ENCODE measurements at regions not wholly inside any gene's neighbourhood (a gene's known extent, or its start where the extent isn't known, plus 50 kb on each side); places are given as distances from the start of the nearest gene placed in this dataset.

DNA sequence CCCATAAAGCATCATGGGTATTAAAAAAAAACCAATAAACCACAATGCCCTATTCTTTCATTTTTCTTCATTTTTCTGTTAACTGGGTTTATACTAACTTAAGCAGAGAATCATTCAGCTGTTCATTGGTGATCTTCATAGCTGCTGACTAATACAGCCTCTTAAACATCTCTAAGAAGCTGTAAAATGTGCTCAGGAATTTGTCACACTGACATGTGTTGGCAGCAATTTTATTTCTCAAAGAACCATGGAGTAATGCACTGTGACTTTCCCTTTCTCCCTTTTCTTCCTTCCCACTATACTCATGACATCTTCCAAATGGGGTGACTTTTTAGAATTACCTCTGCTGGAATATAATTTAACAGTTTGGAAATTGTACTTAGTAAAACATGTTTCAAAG, 315.4 kb downstream of the ANTXR2 start:
- no peaks in the 10 kb centered on the region for H3K36me3 Mint-ChIP-seq (ENCODE audit: insufficient read depth, unreplicated experiment)
- BruUV-seq (replicated peaks) = no TSS peak
- no peaks in the 10 kb centered on the region for H3K36me3 ChIP-seq (ENCODE audit: control insufficient read depth, insufficient read depth, low read length)
- no peak overlapping the region for H3K4me3 ChIP-seq (ENCODE audit: low read depth, low read length)
- no peaks in the 10 kb centered on the region for H3K4me1 ChIP-seq
- POLR2A ChIA-PET = no interaction called here
- no peak overlapping the region for H3K27ac Mint-ChIP-seq (ENCODE audit: unreplicated experiment)
- DNase-seq = no peak
- no peak overlapping the region for H3K4me3 Mint-ChIP-seq (ENCODE audit: unreplicated experiment)
- H3K4me1 Mint-ChIP-seq (ENCODE audit: low read depth, unreplicated experiment) = no peaks in the 10 kb centered on the region
- TF ChIP-seq, protein P1, sequence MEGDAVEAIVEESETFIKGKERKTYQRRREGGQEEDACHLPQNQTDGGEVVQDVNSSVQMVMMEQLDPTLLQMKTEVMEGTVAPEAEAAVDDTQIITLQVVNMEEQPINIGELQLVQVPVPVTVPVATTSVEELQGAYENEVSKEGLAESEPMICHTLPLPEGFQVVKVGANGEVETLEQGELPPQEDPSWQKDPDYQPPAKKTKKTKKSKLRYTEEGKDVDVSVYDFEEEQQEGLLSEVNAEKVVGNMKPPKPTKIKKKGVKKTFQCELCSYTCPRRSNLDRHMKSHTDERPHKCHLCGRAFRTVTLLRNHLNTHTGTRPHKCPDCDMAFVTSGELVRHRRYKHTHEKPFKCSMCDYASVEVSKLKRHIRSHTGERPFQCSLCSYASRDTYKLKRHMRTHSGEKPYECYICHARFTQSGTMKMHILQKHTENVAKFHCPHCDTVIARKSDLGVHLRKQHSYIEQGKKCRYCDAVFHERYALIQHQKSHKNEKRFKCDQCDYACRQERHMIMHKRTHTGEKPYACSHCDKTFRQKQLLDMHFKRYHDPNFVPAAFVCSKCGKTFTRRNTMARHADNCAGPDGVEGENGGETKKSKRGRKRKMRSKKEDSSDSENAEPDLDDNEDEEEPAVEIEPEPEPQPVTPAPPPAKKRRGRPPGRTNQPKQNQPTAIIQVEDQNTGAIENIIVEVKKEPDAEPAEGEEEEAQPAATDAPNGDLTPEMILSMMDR (IDR thresholded peaks at IDR 0.05; ENCODE audit: insufficient read depth in 1 of 2, low read depth in 1 of 2, low read length in 1 of 2, severe bottlenecking in 1 of 2, unreplicated experiment in 1 of 2) = no peak
- no peaks in the 10 kb centered on the region for H3K27me3 Mint-ChIP-seq (ENCODE audit: insufficient read depth, unreplicated experiment)
- intact Hi-C loops (cut with micrococcal nuclease; ENCODE audit: unreplicated experiment) = no loop called here
- no peaks in the 10 kb centered on the region for H3K27me3 ChIP-seq (replicated peaks; ENCODE audit: control insufficient read depth, insufficient read depth, low read length)
- CTCF ChIA-PET = no interaction called here
- H3K9me3 Mint-ChIP-seq (ENCODE audit: unreplicated experiment) = no peaks in the 10 kb centered on the region
- no peaks in the 10 kb centered on the region for H3K9me3 ChIP-seq

DNA sequence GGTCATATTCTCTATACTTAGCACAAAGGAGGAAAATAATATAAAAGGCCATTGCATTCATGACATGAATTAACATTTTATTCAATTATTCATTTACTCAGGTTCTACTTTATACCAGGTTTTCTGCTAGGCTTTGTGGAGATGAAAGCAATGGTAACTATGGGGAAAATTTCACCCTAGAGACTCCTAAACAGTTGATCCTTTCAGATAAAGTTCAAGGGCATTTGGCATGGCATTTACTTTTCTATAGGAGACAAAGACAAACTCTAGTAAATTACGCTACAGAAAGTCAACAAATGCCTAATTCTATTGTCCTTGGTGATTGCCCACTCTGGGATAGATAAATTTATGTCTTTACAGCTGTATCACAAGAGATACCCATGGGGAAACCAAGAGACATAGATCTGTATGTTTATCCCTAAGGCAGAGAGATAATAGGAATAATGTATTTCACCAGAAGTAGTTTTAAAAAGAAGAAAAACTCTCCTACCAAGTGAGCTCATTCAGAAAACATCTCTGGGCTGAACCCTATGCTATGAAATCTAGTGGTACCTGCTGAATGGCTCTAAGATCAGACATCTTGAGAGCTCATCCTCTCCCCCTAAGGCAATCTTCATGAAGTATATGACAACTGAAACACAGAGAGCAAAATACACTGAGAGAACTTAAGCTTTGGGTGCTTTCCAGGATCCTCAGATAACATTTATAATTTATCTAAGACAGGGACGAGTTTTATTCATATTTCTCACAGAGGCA, 316.7 kb downstream of the ANTXR2 start:
- H3K27me3 Mint-ChIP-seq (ENCODE audit: insufficient read depth, unreplicated experiment) = no peaks in the 10 kb centered on the region

DNA sequence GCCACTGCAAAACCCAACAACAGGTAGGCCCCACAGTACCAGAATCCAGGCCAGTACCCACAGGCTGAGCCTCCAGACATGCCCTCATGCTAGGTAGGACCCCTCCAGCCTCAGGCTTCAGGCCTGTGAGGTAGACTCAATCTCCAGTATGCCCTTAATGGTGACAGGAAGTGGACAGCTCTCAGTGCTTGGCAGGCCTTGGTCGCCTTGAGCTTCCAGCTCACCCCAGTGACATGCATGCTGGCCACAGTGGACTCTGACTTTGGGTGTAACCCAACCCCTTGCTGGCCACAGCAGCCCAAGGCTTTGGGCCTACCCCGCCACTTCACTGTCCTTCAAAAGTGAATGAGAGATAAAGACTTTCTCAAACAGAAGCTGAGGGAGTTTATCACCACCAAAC, 324.2 kb downstream of the ANTXR2 start:
- CTCF ChIA-PET = no interaction called here
- no peak overlapping the region for H3K4me3 Mint-ChIP-seq (ENCODE audit: unreplicated experiment)
- peaks cover 9% of the 10 kb centered on the region for H3K9me3 Mint-ChIP-seq (ENCODE audit: unreplicated experiment)
- H3K27me3 Mint-ChIP-seq (ENCODE audit: insufficient read depth, unreplicated experiment) = no peaks in the 10 kb centered on the region
- H3K27ac Mint-ChIP-seq (ENCODE audit: unreplicated experiment) = no peak overlapping the region
- H3K4me1 Mint-ChIP-seq (ENCODE audit: low read depth, unreplicated experiment) = no peaks in the 10 kb centered on the region
- no peaks in the 10 kb centered on the region for H3K36me3 ChIP-seq (ENCODE audit: control insufficient read depth, insufficient read depth, low read length)
- no peak overlapping the region for H3K4me3 ChIP-seq (ENCODE audit: low read depth, low read length)
- BruUV-seq (replicated peaks) = no TSS peak
- TF ChIP-seq, protein P1 (IDR thresholded peaks at IDR 0.05; ENCODE audit: insufficient read depth in 1 of 2, low read depth in 1 of 2, low read length in 1 of 2, severe bottlenecking in 1 of 2, unreplicated experiment in 1 of 2) = no peak
- intact Hi-C loops (cut with micrococcal nuclease; ENCODE audit: unreplicated experiment) = no loop called here
- H3K36me3 Mint-ChIP-seq (ENCODE audit: insufficient read depth, unreplicated experiment) = no peaks in the 10 kb centered on the region
- POLR2A ChIA-PET = no interaction called here
- H3K9me3 ChIP-seq = no peaks in the 10 kb centered on the region
- DNase-seq = peak in 1 of 2 experiments; percentile 35
- H3K4me1 ChIP-seq = 0 out of 2 replicates have a peak, but pooled peaks cover 10% of the 10 kb centered on the region
- no peaks in the 10 kb centered on the region for H3K27me3 ChIP-seq (replicated peaks; ENCODE audit: control insufficient read depth, insufficient read depth, low read length)

More for the DNA sequence above, 316.7 kb downstream of the ANTXR2 start:
- no peak for DNase-seq
- no peaks in the 10 kb centered on the region for H3K9me3 Mint-ChIP-seq (ENCODE audit: unreplicated experiment)
- TF ChIP-seq, protein P1 (IDR thresholded peaks at IDR 0.05; ENCODE audit: insufficient read depth in 1 of 2, low read depth in 1 of 2, low read length in 1 of 2, severe bottlenecking in 1 of 2, unreplicated experiment in 1 of 2) = no peak
- Histone ChIP-seq H3K4me3 (ENCODE audit: low read depth, low read length) (no peak overlapping the region), H3K27me3 (replicated peaks; ENCODE audit: control insufficient read depth, insufficient read depth, low read length) (no peaks in the 10 kb centered on the region), H3K9me3 (no peaks in the 10 kb centered on the region), H3K4me1 (no peaks in the 10 kb centered on the region), H3K36me3 (ENCODE audit: control insufficient read depth, insufficient read depth, low read length) (no peaks in the 10 kb centered on the region)
- POLR2A ChIA-PET = no interaction called here
- H3K27ac Mint-ChIP-seq (ENCODE audit: unreplicated experiment) = no peak overlapping the region
- BruUV-seq (replicated peaks) = no TSS peak
- intact Hi-C loops (cut with micrococcal nuclease; ENCODE audit: unreplicated experiment) = no loop called here
- no peaks in the 10 kb centered on the region for H3K36me3 Mint-ChIP-seq (ENCODE audit: insufficient read depth, unreplicated experiment)
- CTCF ChIA-PET = no interaction called here
- H3K4me3 Mint-ChIP-seq (ENCODE audit: unreplicated experiment) = no peak overlapping the region
- no peaks in the 10 kb centered on the region for H3K4me1 Mint-ChIP-seq (ENCODE audit: low read depth, unreplicated experiment)
